KOPT-K1 (cell line): ENCODE measurements at regions not wholly inside any gene's neighbourhood (a gene's known extent, or its start where the extent isn't known, plus 50 kb on each side); places are given as distances from the start of the nearest gene placed in this dataset.

Experiments used
- H3K27ac ChIP-seq: fragments of 200-600 bp; sonication (generic); 2 replicates; pipeline ENCODE4 v1.5.1; 2016; ENCODE audit warnings: antibody characterized with exemption, mild to moderate bottlenecking, low read depth, low read length; ENCODE audit not compliant: poor library complexity, severe bottlenecking
- H3K36me3 ChIP-seq: fragments of 200-600 bp; sonication (generic); 2 replicates; pipeline ENCODE4 v1.5.1; 2017; ENCODE audit warnings: antibody characterized with exemption, mild to moderate bottlenecking, low read length, moderate library complexity; ENCODE audit not compliant: insufficient read depth
- H3K9me3 ChIP-seq: fragments of 200-600 bp; sonication (generic); 2 replicates; pipeline ENCODE4 v1.5.1; 2017; ENCODE audit warnings: antibody characterized with exemption, low read length, mild to moderate bottlenecking; ENCODE audit not compliant: insufficient read depth, poor library complexity, severe bottlenecking

GRCh38 chr21:34192646-34193285 lies 119.4 kb downstream of the MRPS6 start:
- H3K9me3 ChIP-seq: peaks cover 6% of the 10 kb centered on the region
- no peaks in the 10 kb centered on the region for H3K36me3 ChIP-seq
- H3K27ac ChIP-seq: no peak overlapping the region

DNA sequence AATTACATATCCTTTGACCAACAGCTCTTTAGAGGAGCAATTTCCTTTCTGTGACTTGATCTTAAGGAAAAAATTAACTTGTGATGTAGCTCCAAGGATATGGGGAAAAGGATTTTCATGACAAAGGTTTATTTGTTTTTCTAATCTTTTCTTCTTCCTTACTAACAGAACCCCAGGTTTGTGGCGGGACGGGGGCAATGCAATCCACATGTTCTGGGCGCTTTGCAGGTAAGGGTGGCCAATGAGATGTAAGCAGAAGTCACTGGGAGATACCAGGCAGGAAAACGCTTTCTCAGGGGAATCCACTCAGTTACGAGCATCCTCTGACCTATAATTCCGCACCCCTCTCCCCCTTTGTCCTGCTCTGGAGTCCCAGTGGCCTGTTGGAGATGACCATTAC lies 122.0 kb downstream of the MRPS6 start:
- H3K9me3 ChIP-seq: peaks cover 6% of the 10 kb centered on the region
- no peak overlapping the region for H3K27ac ChIP-seq
- no peaks in the 10 kb centered on the region for H3K36me3 ChIP-seq

DNA sequence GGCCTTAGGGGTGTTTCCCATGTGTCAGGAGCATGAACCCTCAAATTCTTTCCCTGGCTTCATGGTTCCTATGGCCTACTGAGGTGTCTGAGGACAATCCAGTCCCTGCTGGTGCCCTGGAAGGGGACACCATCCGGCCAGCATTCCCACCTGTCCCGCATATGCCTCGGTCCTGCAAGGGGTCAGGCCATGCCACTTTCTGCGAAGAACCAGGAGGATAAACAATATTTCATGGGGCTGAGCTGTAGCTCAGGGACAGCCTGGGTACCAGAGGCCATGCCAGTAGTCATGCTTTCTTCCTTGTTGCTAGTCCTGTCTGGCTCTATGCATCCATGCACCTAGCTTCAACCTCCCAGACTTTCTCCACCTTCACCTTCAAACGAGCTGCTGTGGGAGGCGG lies 123.6 kb downstream of the MRPS6 start:
- peaks cover 6% of the 10 kb centered on the region for H3K9me3 ChIP-seq
- no peak overlapping the region for H3K27ac ChIP-seq
- H3K36me3 ChIP-seq: no peaks in the 10 kb centered on the region

GRCh38 chr21:34197561-34197960 lies 124.2 kb downstream of the MRPS6 start:
- no peak overlapping the region for H3K27ac ChIP-seq
- peaks cover 6% of the 10 kb centered on the region for H3K9me3 ChIP-seq
- no peaks in the 10 kb centered on the region for H3K36me3 ChIP-seq

DNA sequence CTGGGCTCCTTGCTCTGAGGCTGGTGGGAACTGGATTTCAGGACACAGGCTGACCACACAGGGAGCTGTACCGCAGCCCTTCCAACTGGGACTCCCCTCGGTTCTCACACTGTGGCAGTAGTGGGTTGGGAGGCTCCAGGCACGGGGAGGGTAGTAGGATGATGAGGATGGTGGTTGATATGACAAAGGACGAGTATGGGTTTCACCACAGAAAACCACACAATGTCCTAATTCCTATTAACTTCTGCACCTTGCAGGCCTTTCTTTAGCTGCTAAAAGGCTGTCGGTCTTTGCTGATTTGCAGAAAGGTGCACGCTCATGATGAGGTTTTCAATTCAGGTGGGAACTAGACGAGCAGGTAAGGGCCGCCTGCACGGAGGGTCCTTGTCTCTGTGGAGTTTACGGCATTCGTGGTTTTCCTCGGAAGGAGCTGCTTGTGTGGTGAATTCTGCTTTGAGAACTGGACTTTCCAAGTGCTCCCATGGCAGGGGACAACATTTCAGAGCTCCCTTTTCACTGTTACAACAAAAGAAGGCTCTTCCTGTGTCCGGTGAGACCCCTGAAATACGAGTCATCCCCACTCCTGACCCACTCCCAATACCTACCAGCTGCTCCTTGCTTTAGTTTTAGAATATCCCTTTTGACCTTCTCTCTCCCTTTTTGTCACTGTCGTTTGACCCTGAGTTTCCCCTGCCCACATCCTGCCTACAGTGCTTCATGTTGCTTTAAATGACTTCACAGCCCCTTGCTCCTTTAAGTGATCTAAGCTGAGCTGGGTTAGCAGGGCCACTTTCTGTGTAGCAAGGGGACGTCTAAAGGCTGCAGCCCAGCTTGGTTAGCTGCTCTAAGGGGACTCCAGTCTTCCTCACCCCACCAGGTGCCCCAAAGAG lies 125.1 kb downstream of the MRPS6 start:
- no peaks in the 10 kb centered on the region for H3K36me3 ChIP-seq
- peaks cover 3% of the 10 kb centered on the region for H3K9me3 ChIP-seq
- peak overlapping the region; percentile 51 for H3K27ac ChIP-seq

DNA sequence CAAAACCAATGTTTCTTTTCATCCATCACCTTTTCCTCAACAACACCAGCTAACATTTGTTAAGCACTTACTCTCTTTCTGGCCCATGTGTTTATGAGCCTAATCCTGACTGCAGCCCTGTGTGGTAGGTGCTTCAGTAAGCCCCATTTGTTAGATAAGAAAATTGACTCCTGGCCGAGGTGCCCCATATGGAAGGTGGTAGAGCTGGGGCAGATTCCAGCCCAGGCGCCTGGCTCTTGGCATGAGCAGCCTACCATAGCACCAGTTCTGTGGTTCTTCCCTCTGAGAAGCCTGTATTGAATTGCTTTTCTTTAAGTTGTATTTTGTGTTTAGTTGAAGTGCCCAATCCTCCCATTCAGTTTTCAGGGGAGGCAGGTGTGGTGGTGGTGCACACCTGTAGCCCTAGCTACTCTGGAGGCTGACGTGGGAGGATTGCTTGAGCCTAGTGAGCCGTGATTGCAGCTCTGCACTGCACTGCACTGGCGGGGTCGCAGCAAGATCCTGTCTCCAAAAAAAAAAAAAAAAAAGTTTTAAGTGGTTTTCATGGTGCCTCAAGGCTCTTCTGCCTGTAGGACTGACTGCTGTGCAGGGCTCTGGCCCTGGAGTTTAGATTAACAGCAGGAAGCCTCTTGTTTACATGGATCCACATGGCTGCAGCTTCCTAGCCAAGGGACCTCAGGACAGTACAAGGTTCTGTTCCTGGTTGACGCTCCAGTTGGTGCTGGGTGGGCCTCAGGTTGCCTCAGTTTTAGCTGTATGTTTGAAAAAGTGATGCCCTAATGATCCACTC lies 125.9 kb downstream of the MRPS6 start:
- no peaks in the 10 kb centered on the region for H3K9me3 ChIP-seq
- H3K36me3 ChIP-seq: no peaks in the 10 kb centered on the region
- peak overlapping the region; percentile 51 for H3K27ac ChIP-seq

GRCh38 chr21:34200288-34200905 lies 127.0 kb downstream of the MRPS6 start:
- no peaks in the 10 kb centered on the region for H3K9me3 ChIP-seq
- H3K27ac ChIP-seq: no peak overlapping the region
- H3K36me3 ChIP-seq: no peaks in the 10 kb centered on the region

DNA sequence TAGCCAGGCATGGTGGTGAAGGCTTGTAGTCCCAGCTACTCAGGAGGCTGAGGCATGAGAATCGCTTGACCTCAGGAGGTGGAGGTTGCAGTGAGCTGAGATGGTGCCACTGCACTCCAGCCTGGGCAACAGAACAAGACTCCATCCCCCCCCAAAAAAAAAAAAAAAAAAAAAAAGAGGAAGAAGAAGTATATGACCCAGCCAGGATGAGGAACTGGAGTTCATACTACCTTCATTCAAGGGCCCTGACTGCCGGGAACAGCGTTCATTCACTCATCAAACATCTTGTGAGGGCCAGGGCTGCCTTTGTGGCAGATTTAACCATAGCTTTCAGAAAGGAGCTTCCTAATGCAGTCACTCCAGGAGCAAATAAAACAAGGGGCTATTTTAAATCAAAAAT lies 127.6 kb downstream of the MRPS6 start:
- H3K27ac ChIP-seq: no peak overlapping the region
- no peaks in the 10 kb centered on the region for H3K36me3 ChIP-seq
- no peaks in the 10 kb centered on the region for H3K9me3 ChIP-seq

- no peak overlapping the region for H3K27ac ChIP-seq
- H3K9me3 ChIP-seq: no peaks in the 10 kb centered on the region
- H3K36me3 ChIP-seq: no peaks in the 10 kb centered on the region
Observed at GRCh38 chr21:34201481-34201858, 128.1 kb downstream of the MRPS6 start.

DNA sequence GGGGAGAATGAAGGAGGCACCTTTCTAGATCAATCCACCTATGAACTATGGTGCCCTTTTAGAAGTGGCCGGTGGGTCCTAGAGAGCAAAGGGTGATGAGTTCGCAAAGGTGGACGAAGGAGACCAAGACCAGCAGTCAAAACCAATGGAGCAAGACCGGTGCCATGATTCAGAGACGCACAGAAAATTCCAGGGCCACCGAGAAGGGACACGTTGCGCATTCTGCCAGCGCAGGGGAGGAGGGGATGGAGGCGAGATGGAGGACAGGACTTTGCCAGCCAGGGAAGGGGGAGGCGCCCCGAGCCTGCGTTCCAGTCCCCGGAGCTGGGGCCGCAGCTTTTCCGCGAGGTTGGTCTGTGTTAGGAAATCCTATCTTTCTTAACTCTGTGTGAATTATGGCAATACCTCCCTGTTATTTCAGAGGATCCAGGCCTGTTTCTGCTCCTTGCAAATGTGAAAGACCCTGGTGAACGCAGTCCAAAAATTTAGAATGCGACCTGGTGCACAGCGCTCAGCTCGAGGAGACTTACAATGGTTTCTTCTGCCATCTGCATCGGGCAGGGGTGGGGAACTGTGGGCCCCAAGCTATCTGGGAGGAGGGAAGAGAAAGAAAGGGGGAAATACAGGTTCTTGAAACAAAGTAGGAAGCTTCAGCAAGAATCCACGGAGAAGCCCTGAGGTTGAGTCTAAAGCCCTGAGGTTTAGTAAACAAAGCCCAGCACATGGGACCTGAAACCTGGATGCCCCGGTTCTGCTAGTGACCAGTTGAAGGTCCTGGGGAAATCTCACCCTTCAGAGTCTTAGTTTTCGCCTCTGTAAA lies 129.4 kb downstream of the MRPS6 start:
- H3K27ac ChIP-seq: no peak overlapping the region
- no peaks in the 10 kb centered on the region for H3K9me3 ChIP-seq
- no peaks in the 10 kb centered on the region for H3K36me3 ChIP-seq

DNA sequence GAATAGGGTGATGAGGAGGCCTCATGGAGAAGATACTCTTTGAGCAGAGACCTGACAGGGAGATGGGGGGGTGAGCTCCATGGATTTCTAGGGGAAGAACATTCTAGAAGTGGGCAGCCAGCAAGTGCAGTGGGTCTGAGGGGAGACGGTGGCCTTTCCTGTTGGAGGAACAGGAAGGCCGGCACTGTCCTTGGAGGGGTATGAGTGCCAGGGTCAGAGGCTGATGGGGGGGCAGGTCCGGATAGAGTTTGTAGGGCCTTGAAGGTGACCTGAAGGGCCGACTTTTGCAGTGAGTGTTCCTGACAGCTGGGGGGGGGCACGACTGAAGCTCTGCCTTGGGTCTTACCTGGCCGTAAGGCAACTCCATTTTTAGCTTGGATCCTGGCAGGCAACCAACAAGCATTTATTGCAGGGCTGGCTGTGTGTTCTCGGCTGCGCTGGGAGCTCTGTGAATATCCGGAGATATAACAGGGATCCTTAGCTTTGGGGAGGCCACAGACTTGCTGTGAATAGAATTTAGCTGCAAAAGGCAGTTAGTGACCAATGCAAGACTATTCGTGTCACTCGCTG lies 130.6 kb downstream of the MRPS6 start:
- Histone ChIP-seq H3K36me3 (no peaks in the 10 kb centered on the region), H3K9me3 (no peaks in the 10 kb centered on the region), H3K27ac (no peak overlapping the region)

GRCh38 chr21:34204481-34205439 lies 131.4 kb downstream of the MRPS6 start:
- Histone ChIP-seq H3K27ac (no peak overlapping the region), H3K36me3 (no peaks in the 10 kb centered on the region), H3K9me3 (peaks cover 1% of the 10 kb centered on the region)
